ENCODE measurements at regions not wholly inside any gene's neighbourhood (a gene's known extent, or its start where the extent isn't known, plus 50 kb on each side); places are given as distances from the start of the nearest gene placed in this dataset.

- TF ChIP-seq SMAD1 (CRISPR knock-in tag; IDR thresholded peaks at IDR 0.05; ENCODE audit: borderline replicate concordance, low read depth) (no peak), TBP (CRISPR knock-in tag; IDR thresholded peaks at IDR 0.05) (no peak), HCFC1 (IDR thresholded peaks at IDR 0.05; ENCODE audit: low read depth, low read length) (no peak), CBFB (CRISPR knock-in tag; IDR thresholded peaks at IDR 0.05) (no peak), ZBTB33 (CRISPR knock-in tag; IDR thresholded peaks at IDR 0.05) (no peak), ELF1 (CRISPR knock-in tag; IDR thresholded peaks at IDR 0.05) (no peak), KLF16 (CRISPR knock-in tag; IDR thresholded peaks at IDR 0.05) (no peak), FOXP4 (CRISPR knock-in tag; IDR thresholded peaks at IDR 0.05) (no peak), ZFP37 (CRISPR knock-in tag; IDR thresholded peaks at IDR 0.05; ENCODE audit: borderline replicate concordance) (no peak), ARNT (IDR thresholded peaks at IDR 0.05) (no peak), GABPA (IDR thresholded peaks at IDR 0.05; ENCODE audit: low read depth, low read length) (no peak), GABPA (CRISPR knock-in tag; IDR thresholded peaks at IDR 0.05; ENCODE audit: low read depth) (no peak)
- TF ChIP-seq, protein P1, sequence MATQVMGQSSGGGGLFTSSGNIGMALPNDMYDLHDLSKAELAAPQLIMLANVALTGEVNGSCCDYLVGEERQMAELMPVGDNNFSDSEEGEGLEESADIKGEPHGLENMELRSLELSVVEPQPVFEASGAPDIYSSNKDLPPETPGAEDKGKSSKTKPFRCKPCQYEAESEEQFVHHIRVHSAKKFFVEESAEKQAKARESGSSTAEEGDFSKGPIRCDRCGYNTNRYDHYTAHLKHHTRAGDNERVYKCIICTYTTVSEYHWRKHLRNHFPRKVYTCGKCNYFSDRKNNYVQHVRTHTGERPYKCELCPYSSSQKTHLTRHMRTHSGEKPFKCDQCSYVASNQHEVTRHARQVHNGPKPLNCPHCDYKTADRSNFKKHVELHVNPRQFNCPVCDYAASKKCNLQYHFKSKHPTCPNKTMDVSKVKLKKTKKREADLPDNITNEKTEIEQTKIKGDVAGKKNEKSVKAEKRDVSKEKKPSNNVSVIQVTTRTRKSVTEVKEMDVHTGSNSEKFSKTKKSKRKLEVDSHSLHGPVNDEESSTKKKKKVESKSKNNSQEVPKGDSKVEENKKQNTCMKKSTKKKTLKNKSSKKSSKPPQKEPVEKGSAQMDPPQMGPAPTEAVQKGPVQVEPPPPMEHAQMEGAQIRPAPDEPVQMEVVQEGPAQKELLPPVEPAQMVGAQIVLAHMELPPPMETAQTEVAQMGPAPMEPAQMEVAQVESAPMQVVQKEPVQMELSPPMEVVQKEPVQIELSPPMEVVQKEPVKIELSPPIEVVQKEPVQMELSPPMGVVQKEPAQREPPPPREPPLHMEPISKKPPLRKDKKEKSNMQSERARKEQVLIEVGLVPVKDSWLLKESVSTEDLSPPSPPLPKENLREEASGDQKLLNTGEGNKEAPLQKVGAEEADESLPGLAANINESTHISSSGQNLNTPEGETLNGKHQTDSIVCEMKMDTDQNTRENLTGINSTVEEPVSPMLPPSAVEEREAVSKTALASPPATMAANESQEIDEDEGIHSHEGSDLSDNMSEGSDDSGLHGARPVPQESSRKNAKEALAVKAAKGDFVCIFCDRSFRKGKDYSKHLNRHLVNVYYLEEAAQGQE (IDR thresholded peaks at IDR 0.05; ENCODE audit: borderline replicate concordance in 1 of 2, low read depth in 1 of 2, low read length in 2 of 2) = no peak
- TF ChIP-seq, protein P2, sequence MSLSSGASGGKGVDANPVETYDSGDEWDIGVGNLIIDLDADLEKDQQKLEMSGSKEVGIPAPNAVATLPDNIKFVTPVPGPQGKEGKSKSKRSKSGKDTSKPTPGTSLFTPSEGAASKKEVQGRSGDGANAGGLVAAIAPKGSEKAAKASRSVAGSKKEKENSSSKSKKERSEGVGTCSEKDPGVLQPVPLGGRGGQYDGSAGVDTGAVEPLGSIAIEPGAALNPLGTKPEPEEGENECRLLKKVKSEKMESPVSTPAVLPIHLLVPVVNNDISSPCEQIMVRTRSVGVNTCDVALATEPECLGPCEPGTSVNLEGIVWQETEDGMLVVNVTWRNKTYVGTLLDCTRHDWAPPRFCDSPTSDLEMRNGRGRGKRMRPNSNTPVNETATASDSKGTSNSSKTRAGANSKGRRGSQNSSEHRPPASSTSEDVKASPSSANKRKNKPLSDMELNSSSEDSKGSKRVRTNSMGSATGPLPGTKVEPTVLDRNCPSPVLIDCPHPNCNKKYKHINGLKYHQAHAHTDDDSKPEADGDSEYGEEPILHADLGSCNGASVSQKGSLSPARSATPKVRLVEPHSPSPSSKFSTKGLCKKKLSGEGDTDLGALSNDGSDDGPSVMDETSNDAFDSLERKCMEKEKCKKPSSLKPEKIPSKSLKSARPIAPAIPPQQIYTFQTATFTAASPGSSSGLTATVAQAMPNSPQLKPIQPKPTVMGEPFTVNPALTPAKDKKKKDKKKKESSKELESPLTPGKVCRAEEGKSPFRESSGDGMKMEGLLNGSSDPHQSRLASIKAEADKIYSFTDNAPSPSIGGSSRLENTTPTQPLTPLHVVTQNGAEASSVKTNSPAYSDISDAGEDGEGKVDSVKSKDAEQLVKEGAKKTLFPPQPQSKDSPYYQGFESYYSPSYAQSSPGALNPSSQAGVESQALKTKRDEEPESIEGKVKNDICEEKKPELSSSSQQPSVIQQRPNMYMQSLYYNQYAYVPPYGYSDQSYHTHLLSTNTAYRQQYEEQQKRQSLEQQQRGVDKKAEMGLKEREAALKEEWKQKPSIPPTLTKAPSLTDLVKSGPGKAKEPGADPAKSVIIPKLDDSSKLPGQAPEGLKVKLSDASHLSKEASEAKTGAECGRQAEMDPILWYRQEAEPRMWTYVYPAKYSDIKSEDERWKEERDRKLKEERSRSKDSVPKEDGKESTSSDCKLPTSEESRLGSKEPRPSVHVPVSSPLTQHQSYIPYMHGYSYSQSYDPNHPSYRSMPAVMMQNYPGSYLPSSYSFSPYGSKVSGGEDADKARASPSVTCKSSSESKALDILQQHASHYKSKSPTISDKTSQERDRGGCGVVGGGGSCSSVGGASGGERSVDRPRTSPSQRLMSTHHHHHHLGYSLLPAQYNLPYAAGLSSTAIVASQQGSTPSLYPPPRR (CRISPR knock-in tag; IDR thresholded peaks at IDR 0.05; ENCODE audit: borderline replicate concordance) = no peak
Measured at GRCh38 chr6:166802401-166802800, 153.9 kb downstream of the RNASET2 start.

Data from HepG2 (cell line).